Thoracic aorta (tissue), 2 donors: ENCODE measurements at regions not wholly inside any gene's neighbourhood (a gene's known extent, or its start where the extent isn't known, plus 50 kb on each side); places are given as distances from the start of the nearest gene placed in this dataset.

Source experiments
- ATAC-seq: fragments of 150-250 bp; one replicate; pipeline ENCODE4 v1.8.0; 2017; ENCODE audit warnings: low read depth; ENCODE audit not compliant: insufficient number of reproducible peaks, low FRiP score
- DNase-seq: peaks from one replicate; pipeline ENCODE4 v3.0.0-alpha.2; 2020; ENCODE audit warnings: low spot score
- H3K27ac ChIP-seq, 2 donors: fragments of 200-600 bp; sonication (generic); 1 replicate in 1 of 2; 2 replicates in 1 of 2; pipeline ENCODE4 v1.5.1; 2016; ENCODE audit warnings: mild to moderate bottlenecking in 2 of 2, moderate library complexity in 2 of 2
- H3K27me3 ChIP-seq: fragments of 200-600 bp; sonication (generic); replicated peaks from 2 replicates; pipeline ENCODE4 v1.6.0; 2016; ENCODE audit warnings: mild to moderate bottlenecking; ENCODE audit not compliant: insufficient read depth
- H3K36me3 ChIP-seq: fragments of 200-600 bp; sonication (generic); one replicate; pipeline ENCODE4 v1.5.1; 2016
- H3K4me1 ChIP-seq, 2 donors: fragments of 200-600 bp; sonication (generic); 1 replicate in 1 of 2; 2 replicates in 1 of 2; pipeline versions ENCODE4 v1.5.1 to v1.6.0; 2016; ENCODE audit warnings: low read depth in 2 of 2, mild to moderate bottlenecking in 1 of 2; ENCODE audit not compliant: control insufficient read depth in 1 of 2
- H3K4me3 ChIP-seq: fragments of 200-600 bp; sonication (generic); 2 replicates; pipeline ENCODE4 v1.5.1; 2016; ENCODE audit warnings: mild to moderate bottlenecking
- H3K9me3 ChIP-seq: fragments of 200-600 bp; sonication (generic); 2 replicates; pipeline ENCODE4 v1.5.1; 2016
- TF ChIP-seq, protein P1 (sequence below): fragments of 200-600 bp; sonication (generic); IDR thresholded peaks from one replicate; pipeline ENCODE4 v1.5.1; 2019; ENCODE audit warnings: antibody characterized with exemption

DNA sequence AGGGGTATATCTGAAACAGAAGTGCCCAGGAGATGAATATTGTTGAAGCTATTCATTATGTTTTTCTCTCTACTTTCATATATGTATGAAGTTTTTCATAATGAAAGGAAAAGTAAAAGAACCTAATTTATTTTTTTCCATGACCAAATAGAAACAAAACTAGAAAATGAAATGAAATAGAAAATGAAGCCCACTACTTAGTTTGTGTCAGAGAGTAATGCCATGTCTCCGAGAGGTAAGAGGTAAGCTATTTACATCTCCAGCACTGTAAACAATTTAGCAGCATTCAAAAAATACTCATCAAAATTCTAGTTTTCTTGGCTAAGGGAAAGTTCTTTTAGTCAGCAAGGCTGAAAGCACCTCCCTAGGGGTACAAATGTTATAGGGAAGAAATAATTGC, 238.6 kb downstream of the PTH2R start:
- ATAC-seq (no peak), DNase-seq (no peak)
- Histone ChIP-seq H3K4me1 (no peaks in the 10 kb centered on the region), H3K9me3 (no peaks in the 10 kb centered on the region), H3K4me3 (no peak overlapping the region), H3K36me3 (no peaks in the 10 kb centered on the region), H3K27ac (no peak overlapping the region), H3K27me3 (no peaks in the 10 kb centered on the region)
- TF ChIP-seq, protein P1, sequence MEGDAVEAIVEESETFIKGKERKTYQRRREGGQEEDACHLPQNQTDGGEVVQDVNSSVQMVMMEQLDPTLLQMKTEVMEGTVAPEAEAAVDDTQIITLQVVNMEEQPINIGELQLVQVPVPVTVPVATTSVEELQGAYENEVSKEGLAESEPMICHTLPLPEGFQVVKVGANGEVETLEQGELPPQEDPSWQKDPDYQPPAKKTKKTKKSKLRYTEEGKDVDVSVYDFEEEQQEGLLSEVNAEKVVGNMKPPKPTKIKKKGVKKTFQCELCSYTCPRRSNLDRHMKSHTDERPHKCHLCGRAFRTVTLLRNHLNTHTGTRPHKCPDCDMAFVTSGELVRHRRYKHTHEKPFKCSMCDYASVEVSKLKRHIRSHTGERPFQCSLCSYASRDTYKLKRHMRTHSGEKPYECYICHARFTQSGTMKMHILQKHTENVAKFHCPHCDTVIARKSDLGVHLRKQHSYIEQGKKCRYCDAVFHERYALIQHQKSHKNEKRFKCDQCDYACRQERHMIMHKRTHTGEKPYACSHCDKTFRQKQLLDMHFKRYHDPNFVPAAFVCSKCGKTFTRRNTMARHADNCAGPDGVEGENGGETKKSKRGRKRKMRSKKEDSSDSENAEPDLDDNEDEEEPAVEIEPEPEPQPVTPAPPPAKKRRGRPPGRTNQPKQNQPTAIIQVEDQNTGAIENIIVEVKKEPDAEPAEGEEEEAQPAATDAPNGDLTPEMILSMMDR: no peak

DNA sequence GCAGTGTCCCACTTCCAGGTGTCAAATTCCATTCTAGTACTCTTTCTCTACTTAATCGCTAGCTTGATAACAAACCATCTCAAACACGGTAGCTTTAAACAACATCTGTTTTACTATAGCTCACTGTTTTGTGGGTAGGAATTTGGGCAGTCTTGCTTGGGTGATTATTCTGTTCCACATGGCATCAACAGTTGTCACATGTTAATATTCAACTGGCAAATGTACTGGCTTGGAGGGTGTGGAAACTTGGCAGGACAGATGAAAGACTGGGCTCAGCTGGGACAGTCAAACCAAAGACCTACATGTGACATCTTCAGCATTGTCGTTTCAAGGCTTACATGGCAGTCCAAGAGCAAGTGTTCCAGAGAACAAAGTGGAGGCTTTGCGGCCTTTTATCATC, 241.8 kb downstream of the PTH2R start:
- Histone ChIP-seq H3K27ac (no peak overlapping the region), H3K36me3 (no peaks in the 10 kb centered on the region), H3K9me3 (no peaks in the 10 kb centered on the region), H3K4me3 (no peak overlapping the region), H3K27me3 (no peaks in the 10 kb centered on the region), H3K4me1 (no peaks in the 10 kb centered on the region)
- TF ChIP-seq, protein P1: no peak
- ATAC-seq (no peak), DNase-seq (no peak)

DNA sequence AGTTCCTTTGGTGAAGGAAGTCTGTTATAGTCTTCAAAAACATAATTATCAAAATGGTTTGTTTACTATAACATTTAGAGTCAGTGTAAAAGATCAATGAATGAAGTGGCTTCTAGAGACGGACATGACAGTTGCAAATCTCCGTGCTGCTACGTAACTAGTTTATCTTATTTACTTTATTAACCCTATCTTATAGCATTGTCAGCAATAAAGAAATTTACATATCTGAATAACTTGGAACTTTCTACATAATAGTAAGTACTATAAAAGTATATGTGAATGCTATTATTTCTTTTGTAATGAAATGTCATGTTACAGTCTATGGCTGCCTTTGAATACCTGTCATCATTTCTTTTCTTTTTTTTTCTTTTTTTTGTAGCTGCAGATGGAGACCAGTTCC, 246.8 kb downstream of the PTH2R start:
- H3K9me3 ChIP-seq: no peaks in the 10 kb centered on the region
- H3K27ac ChIP-seq: no peak overlapping the region
- no peak overlapping the region for H3K4me3 ChIP-seq
- no peaks in the 10 kb centered on the region for H3K4me1 ChIP-seq
- H3K27me3 ChIP-seq: no peaks in the 10 kb centered on the region
- no peaks in the 10 kb centered on the region for H3K36me3 ChIP-seq
- no peak for DNase-seq
- TF ChIP-seq, protein P1: no peak
- no peak for ATAC-seq

DNA sequence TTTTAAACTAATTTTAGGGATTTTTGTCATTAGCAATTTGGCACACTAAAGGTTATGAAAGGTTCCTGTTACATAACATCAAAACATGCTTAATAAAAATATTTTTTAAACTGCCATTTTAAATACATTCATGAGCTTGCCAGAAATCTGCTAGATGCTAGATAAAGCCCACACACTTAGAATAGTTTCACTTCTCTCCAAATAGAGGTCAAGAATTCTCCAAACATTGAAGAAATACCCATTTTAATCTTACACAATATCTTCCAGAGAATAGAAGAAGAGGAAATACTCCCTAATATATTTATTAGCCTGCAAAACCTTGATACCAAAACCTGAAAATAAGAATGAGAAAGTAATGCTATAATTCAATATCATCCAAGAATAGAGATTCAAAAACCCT, 247.5 kb downstream of the PTH2R start:
- Histone ChIP-seq H3K36me3 (no peaks in the 10 kb centered on the region), H3K4me1 (no peaks in the 10 kb centered on the region), H3K27ac (no peak overlapping the region), H3K9me3 (no peaks in the 10 kb centered on the region), H3K4me3 (no peak overlapping the region), H3K27me3 (no peaks in the 10 kb centered on the region)
- ATAC-seq: no peak
- DNase-seq: no peak
- TF ChIP-seq, protein P1: no peak

DNA sequence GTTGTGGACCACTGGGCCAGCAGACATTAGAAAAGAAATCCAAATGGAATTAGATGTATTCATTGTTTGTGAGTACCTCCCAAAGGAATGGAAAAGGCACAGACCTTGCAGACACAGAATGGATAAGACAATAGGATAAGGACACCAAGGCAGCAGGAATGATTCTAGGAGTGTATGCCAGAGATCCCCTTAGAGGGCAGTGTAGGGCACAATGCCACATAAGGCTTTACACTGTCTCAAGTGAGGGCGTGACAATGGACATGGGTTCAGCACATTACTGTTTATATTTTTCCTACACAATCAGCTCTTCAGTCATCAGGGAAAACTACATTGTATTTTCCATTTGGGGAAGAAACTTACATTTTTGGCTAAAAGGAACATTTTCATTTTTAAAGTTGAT, 250.9 kb downstream of the PTH2R start:
- H3K27ac ChIP-seq: no peak overlapping the region
- DNase-seq (no peak), ATAC-seq (no peak)
- no peaks in the 10 kb centered on the region for H3K9me3 ChIP-seq
- TF ChIP-seq, protein P1: no peak
- H3K4me1 ChIP-seq: no peaks in the 10 kb centered on the region
- no peak overlapping the region for H3K4me3 ChIP-seq
- no peaks in the 10 kb centered on the region for H3K36me3 ChIP-seq
- no peaks in the 10 kb centered on the region for H3K27me3 ChIP-seq
